ENCODE measurements at regions not wholly inside any gene's neighbourhood (a gene's known extent, or its start where the extent isn't known, plus 50 kb on each side); places are given as distances from the start of the nearest gene placed in this dataset.

- intact Hi-C loops (cut with DNase I): no loop called here
Observed at GRCh38 chr5:35285435-35285834, 55.1 kb upstream of the PRLR start.

GRCh38 chr5:35285011-35285410 lies 54.7 kb upstream of the PRLR start:
- intact Hi-C loops (cut with DNase I): no loop called here
- DNase-seq: no peak

More at GRCh38 chr5:35285435-35285834, 55.1 kb upstream of the PRLR start:
- no peak for DNase-seq

GRCh38 chr5:35284364-35284763 lies 54.1 kb upstream of the PRLR start:
- no peak for DNase-seq
- intact Hi-C loops (cut with DNase I): no loop called here

GRCh38 chr5:35282810-35283209 lies 52.5 kb upstream of the PRLR start:
- DNase-seq: no peak
- intact Hi-C loops (cut with DNase I): no loop called here

- no peak for DNase-seq
- intact Hi-C loops (cut with DNase I): no loop called here
Observed at GRCh38 chr5:35281613-35282012, 51.3 kb upstream of the PRLR start.

All from posterior cingulate gyrus (tissue), 11 donors.